ENCODE measurements at regions not wholly inside any gene's neighbourhood (a gene's known extent, or its start where the extent isn't known, plus 50 kb on each side); places are given as distances from the start of the nearest gene placed in this dataset.

DNA sequence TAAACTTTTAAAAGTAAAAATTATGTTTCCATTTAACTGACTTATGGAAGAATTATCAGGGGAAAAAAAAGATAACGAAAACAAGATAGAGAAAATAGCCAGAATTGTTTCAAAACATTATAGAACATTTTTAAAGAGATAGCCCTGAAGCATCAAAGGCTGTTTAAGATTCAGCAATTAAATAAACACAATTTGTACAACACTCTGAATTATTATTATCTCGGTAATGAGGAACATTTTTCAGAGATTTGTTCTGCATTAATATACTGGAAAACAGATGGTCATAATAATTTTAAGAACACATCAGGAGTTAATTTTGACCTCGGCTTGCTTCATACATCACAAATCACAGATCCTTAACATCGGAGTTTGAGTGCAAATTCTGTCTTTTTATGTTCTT is 643.8 kb downstream of the SORCS1 start:
- no peak for DNase-seq (ENCODE audit: low read depth)

GRCh38 chr10:106519376-106520030 is 645.0 kb downstream of the SORCS1 start:
- DNase-seq (ENCODE audit: low read depth) = no peak

DNA sequence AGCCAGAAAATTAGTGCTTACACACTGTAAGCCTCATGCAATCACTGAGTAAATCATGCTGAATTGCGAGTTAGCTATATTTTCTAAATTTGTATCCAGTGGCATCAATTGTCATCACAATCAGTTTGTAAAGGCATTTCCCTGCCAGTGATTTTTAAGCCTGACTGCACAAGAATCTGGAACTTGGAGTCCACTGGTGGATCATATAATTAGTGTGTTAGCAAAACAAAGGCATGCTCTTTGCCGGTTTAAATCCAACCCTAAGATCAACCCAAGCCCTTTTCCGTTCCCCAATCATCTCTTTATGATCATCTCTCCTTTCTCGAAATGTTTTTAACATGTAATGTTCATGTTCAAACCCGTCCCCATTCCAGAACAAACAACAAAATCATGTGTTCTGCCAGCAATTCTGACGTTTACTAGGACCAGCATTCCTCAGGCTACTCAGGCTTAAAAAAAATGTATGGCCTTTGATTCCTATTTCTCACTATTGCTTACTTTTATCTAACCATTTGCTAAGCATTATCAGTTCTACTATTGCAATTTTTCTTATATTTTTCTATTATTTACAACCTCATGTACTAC is 649.2 kb downstream of the SORCS1 start:
- no peak for DNase-seq (ENCODE audit: low read depth)

GRCh38 chr10:106513352-106513771 is 651.1 kb downstream of the SORCS1 start:
- no peak for DNase-seq (ENCODE audit: low read depth)

GRCh38 chr10:106511917-106512316 is 652.6 kb downstream of the SORCS1 start:
- DNase-seq (ENCODE audit: low read depth) = no peak

DNA sequence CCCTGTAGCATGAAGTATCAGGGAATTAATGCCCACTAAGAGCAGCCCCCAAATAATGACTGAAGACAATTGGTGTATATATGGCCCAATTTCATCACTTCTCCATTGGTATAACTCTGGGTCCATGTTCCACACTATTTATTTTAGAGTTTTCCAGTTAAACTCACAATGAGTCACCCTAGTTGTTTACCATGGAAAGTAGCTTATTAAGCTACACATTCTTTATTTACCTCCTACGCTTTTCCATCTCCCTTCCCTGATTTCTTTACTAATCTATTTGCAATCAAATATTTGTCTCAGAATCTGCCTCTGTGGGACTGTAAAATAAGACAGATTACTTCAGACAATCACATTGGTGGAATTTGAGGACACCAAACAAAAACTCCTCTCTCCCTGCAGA is 655.6 kb downstream of the SORCS1 start:
- DNase-seq (ENCODE audit: low read depth) = no peak

DNA sequence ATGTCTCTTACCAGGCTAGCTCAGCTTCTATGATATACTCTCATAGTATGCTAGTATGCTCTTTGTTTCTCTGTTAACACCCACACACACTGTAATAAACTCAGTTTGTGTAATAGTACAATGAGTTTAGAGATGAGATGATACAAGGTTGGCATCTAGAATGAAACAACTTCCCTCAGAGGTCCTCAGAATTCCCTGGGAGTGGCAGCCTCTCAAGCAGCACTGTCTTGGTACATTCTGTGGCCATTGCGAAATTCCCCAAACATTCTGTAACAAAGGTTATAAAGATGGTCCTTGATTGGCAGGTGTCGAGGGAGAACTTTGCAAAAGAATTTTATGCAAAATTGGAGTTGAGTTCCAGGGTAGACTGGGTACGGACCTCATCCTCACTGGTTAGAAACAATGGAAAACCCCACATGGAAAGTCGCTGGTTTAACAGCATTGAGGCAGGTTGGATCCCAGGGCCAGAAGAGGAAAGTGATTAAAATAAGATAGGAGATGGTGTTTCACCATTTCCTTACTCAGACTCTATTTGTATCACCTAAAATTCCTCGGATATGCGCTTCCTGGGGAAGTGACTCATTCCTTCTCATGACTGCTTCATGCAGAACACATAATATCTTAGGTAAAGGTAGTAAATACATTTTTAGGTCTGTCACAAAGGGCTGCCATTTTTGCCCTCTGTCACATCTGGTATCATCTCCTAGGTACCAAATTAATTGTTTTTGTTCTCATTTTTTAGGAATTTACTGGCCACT is 657.8 kb downstream of the SORCS1 start:
- DNase-seq (ENCODE audit: low read depth) = no peak

DNA sequence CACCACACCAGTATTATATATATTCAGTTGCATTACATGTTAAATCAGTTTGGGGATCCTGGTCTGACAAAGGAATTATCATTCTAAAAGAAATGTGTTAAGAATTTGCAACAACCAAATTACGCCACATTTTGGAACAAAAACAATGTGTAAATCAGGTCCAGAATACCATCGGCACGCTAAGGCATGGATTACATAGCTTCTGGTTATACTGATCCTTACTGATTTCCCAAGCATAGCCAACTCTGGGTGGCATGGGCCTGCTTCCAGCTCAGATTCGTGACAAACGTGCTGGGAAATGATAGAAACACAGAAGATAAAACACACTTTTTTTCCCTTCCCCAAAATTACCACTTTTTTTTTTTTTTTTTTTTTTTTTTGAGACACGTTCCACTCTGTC is 660.0 kb downstream of the SORCS1 start:
- DNase-seq (ENCODE audit: low read depth) = no peak

GRCh38 chr10:106502641-106503040 is 661.9 kb downstream of the SORCS1 start:
- DNase-seq (ENCODE audit: low read depth) = no peak

- no peak for DNase-seq (ENCODE audit: low read depth)
These were observed 663.5 kb downstream of the SORCS1 start for GRCh38 chr10:106500925-106501525.

- no peak for DNase-seq (ENCODE audit: low read depth)
These were observed 664.2 kb downstream of the SORCS1 start for GRCh38 chr10:106500041-106500924.

DNA sequence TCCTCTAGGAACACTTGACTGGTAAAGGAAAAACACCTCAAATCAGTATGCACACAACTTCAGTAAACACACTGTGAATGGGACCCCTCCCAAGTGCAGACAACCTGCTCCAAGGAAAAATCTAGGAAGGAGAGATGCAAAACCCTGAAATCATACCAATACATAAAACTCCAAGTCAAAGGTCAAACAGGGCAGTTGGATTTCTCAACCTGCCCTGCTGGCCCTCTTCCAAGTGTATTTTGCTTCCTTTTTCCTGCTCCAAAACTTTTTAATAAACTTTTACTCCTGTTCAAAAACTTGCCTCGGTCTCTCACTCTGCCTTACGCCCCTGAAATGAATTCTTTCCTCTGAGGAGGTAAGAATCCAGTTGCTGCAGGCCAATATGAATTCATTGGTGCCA is 665.1 kb downstream of the SORCS1 start:
- no peak for DNase-seq (ENCODE audit: low read depth)

- DNase-seq (ENCODE audit: low read depth) = no peak
These were observed 665.8 kb downstream of the SORCS1 start for GRCh38 chr10:106498675-106499074.

GRCh38 chr10:106495931-106496330 is 668.6 kb downstream of the SORCS1 start:
- DNase-seq (ENCODE audit: low read depth) = no peak

DNA sequence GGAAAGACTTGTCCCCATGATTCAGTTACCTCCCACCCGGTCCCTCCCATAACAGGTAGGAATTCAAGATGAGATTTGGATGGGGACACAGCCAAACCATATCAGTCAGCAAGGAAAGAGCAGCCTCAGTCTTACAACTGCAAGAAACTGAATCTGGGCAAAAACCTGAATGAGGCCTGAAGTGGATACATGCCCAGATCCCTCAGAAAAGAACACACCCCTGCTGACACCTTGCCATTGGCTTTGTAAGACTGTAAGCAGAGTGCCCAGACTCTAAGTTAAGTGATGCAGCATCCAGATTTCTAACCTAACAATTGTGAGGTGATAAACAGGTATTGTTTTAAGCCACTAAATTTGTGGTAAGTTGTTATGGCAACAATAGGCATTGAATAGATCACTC is 670.8 kb downstream of the SORCS1 start:
- DNase-seq (ENCODE audit: low read depth) = no peak

DNA sequence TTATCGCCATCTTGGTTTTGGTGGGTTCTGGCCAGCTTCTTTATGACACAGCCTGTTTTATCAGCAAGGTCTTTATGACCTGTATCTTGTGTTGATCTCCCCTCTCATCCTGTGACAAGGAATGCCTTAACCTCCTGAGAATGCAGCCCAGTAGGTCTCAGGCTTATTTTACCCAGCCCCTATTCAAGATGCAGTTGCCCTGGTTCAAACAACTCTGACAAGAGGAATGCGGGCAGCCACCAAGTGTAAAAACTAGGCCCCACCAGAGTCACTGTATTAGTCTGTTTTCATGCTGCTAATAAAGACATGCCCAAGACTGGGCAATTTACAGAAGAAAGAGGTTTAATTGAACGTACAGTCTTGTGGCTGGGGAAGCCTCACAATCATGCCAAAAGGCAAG is 671.3 kb downstream of the SORCS1 start:
- DNase-seq (ENCODE audit: low read depth) = no peak

- no peak for DNase-seq (ENCODE audit: low read depth)
These were observed 676.8 kb downstream of the SORCS1 start for GRCh38 chr10:106487726-106488125.

DNA sequence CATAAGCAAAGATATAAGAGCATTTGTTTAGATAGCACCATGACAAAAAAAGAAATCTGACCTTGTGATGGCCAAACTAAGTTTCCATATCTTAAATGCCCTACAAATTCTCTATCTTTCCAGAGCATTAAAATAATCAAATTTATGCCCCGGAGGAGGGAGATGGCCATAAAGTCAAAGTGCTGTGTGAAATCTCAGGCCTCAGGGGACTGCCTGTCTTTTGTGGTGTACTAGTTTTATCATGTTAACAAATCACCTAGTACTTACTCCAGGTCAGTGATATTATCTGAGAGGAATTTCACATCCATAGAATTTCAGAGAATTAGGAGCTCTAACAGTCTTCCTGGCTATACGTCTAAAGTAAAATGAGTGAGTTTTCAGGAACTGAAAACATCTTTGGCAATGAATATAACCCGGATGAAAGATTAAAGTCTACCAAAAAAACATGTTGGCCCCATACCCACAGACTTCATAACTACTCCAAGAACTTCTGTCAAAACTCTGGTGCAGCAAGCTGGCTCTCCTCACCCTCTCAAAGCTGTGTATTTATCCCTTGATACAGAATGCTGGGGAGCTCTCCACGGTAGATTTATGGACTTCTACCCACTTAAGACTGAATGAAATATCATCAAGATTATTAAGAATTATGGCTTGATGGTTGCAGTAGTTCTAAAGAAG is 682.8 kb downstream of the SORCS1 start:
- DNase-seq (ENCODE audit: low read depth) = no peak

GRCh38 chr10:106479636-106480035 is 684.9 kb downstream of the SORCS1 start:
- DNase-seq (ENCODE audit: low read depth) = no peak

GRCh38 chr10:106474876-106475275 is 689.6 kb downstream of the SORCS1 start:
- no peak for DNase-seq (ENCODE audit: low read depth)

DNA sequence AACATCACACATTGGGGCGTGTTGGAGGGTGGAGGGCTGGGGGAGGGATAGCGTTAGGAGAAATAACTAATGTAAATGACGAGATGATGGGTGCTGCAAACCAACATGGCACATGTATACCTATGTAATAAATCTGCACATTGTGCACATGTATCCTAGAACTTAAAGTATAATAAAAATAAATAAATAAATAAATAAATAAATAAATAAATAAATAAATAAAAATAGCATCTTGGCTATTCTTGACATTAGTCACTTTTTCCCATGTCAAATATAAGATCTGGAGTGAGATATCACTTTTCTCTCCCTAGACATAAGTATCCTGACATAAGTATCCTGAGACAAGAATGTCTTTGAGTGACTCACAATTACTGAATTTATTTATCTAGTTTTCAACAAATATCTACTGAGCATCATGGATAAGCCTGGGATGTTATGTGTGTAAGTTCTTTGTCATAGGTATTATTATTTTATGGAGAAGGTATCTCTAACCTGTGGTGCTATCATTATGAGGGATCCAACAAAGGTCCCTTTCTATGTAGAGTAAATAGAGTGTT is 691.3 kb downstream of the SORCS1 start:
- DNase-seq (ENCODE audit: low read depth) = no peak
